RWPE2 (cell line): ENCODE measurements at regions not wholly inside any gene's neighbourhood (a gene's known extent, or its start where the extent isn't known, plus 50 kb on each side); places are given as distances from the start of the nearest gene placed in this dataset.
"Not testable (repeated sequence)": the region's sequence is repeated elsewhere in the genome, so short reads cannot be mapped to it uniquely, and the experiment has no call there.

ENCODE experiments used
- ATAC-seq: fragments of 200-7000 bp; cut with Tn5 transposase; 3 replicates; pipeline ENCODE4 v1.9.1; 2021; ENCODE audit warnings: low read depth
- DNase-seq: peaks from one replicate; pipeline ENCODE4 v3.0.0-alpha.2; 2020; ENCODE audit warnings: low spot score
- H3K27ac ChIP-seq: fragments of 450-650 bp; 2 replicates; pipeline ENCODE4 v1.5.1; 2017; ENCODE audit warnings: mild to moderate bottlenecking; ENCODE audit not compliant: poor library complexity, severe bottlenecking
- H3K27me3 ChIP-seq: fragments of 250-450 bp; sonication (Bioruptor Pico); 2 replicates; pipeline ENCODE4 v1.5.1; 2021; ENCODE audit warnings: mild to moderate bottlenecking, moderate library complexity; ENCODE audit not compliant: insufficient read depth, poor library complexity, severe bottlenecking
- H3K36me3 ChIP-seq: fragments of 250-450 bp; sonication (Bioruptor Pico); 2 replicates; pipeline ENCODE4 v1.5.1; 2020; ENCODE audit warnings: low read depth, mild to moderate bottlenecking, moderate library complexity
- H3K4me1 ChIP-seq: fragments of 250-450 bp; sonication (Bioruptor Pico); 2 replicates; pipeline ENCODE4 v1.5.1; 2021; ENCODE audit warnings: mild to moderate bottlenecking, moderate library complexity; ENCODE audit not compliant: insufficient read depth, poor library complexity, severe bottlenecking
- H3K4me3 ChIP-seq: fragments of 250-450 bp; sonication (Bioruptor Pico); 2 replicates; pipeline ENCODE4 v1.5.1; 2021; ENCODE audit warnings: mild to moderate bottlenecking, moderate library complexity; ENCODE audit not compliant: severe bottlenecking
- H3K9me3 ChIP-seq: fragments of 250-450 bp; sonication (Bioruptor Pico); 2 replicates; pipeline ENCODE4 v1.5.1; 2021; ENCODE audit warnings: mild to moderate bottlenecking, moderate library complexity; ENCODE audit not compliant: severe bottlenecking
- CTCF ChIP-seq: fragments of 450-650 bp; IDR thresholded peaks from one replicate; pipeline ENCODE4 v1.5.1; 2017; ENCODE audit warnings: mild to moderate bottlenecking, moderate library complexity; ENCODE audit not compliant: poor library complexity, severe bottlenecking

- peak; percentile 23; the same call in 1 of the 3 replicates for ATAC-seq
- Histone ChIP-seq H3K36me3 (no peaks in the 10 kb centered on the region), H3K4me3 (no peak overlapping the region), H3K27ac (no peak overlapping the region), H3K9me3 (no peaks in the 10 kb centered on the region), H3K4me1 (no peaks in the 10 kb centered on the region), H3K27me3 (no peaks in the 10 kb centered on the region)
- peak; percentile 46 for DNase-seq
- TF ChIP-seq CTCF, result no peak
Measured at GRCh38 chr20:26276554-26277210, 580.0 kb upstream of the ZNF337 start.

- DNase-seq, ATAC-seq: not testable (repeated sequence)
Measured at GRCh38 chr20:26268762-26269161, 572.1 kb upstream of the ZNF337 start.

GRCh38 chr20:26260925-26261324 is 564.3 kb upstream of the ZNF337 start:
- not testable (repeated sequence) for ATAC-seq, DNase-seq

More at GRCh38 chr20:26268762-26269161, 572.1 kb upstream of the ZNF337 start:
- H3K4me3 ChIP-seq, H3K9me3 ChIP-seq, H3K4me1 ChIP-seq, H3K27ac ChIP-seq, H3K27me3 ChIP-seq, H3K36me3 ChIP-seq: not testable (repeated sequence)

GRCh38 chr20:26252311-26252975 is 555.8 kb upstream of the ZNF337 start:
- H3K4me3 ChIP-seq, H3K27me3 ChIP-seq, H3K9me3 ChIP-seq, DNase-seq, H3K27ac ChIP-seq, H3K4me1 ChIP-seq, H3K36me3 ChIP-seq, ATAC-seq: not testable (repeated sequence)

More at GRCh38 chr20:26260925-26261324, 564.3 kb upstream of the ZNF337 start:
- H3K9me3 ChIP-seq, H3K27ac ChIP-seq, H3K4me3 ChIP-seq, H3K36me3 ChIP-seq, H3K4me1 ChIP-seq, H3K27me3 ChIP-seq: not testable (repeated sequence)

GRCh38 chr20:26251376-26251775 is 554.7 kb upstream of the ZNF337 start:
- not testable (repeated sequence) for H3K27ac ChIP-seq, H3K36me3 ChIP-seq, H3K9me3 ChIP-seq, DNase-seq, H3K4me3 ChIP-seq, H3K27me3 ChIP-seq, ATAC-seq, H3K4me1 ChIP-seq

- H3K4me1 ChIP-seq, H3K9me3 ChIP-seq, H3K4me3 ChIP-seq, DNase-seq, H3K36me3 ChIP-seq, H3K27ac ChIP-seq, H3K27me3 ChIP-seq, ATAC-seq: not testable (repeated sequence)
Measured at GRCh38 chr20:26250249-26251114, 553.8 kb upstream of the ZNF337 start.

- no peak for DNase-seq
- Histone ChIP-seq H3K9me3 (no peaks in the 10 kb centered on the region), H3K4me1 (no peaks in the 10 kb centered on the region), H3K27ac (no peak overlapping the region), H3K36me3 (no peaks in the 10 kb centered on the region), H3K27me3 (no peaks in the 10 kb centered on the region), H3K4me3 (no peak overlapping the region)
- ATAC-seq, result no peak
- TF ChIP-seq CTCF, result no peak
Measured at GRCh38 chr20:26243731-26244130, 547.1 kb upstream of the ZNF337 start.

- H3K4me1 ChIP-seq, H3K36me3 ChIP-seq, ATAC-seq, H3K9me3 ChIP-seq, DNase-seq, H3K4me3 ChIP-seq, H3K27ac ChIP-seq: not testable (repeated sequence)
- peaks cover 17% of the 10 kb centered on the region for H3K27me3 ChIP-seq
Measured at GRCh38 chr20:26220609-26221008, 524.0 kb upstream of the ZNF337 start.

- ATAC-seq, H3K9me3 ChIP-seq, H3K36me3 ChIP-seq, H3K4me3 ChIP-seq, H3K4me1 ChIP-seq, DNase-seq, H3K27ac ChIP-seq: not testable (repeated sequence)
- peaks cover 24% of the 10 kb centered on the region for H3K27me3 ChIP-seq
Measured at GRCh38 chr20:26219546-26219945, 522.9 kb upstream of the ZNF337 start.
